ENCODE measurements at regions not wholly inside any gene's neighbourhood (a gene's known extent, or its start where the extent isn't known, plus 50 kb on each side); places are given as distances from the start of the nearest gene placed in this dataset.

DNA sequence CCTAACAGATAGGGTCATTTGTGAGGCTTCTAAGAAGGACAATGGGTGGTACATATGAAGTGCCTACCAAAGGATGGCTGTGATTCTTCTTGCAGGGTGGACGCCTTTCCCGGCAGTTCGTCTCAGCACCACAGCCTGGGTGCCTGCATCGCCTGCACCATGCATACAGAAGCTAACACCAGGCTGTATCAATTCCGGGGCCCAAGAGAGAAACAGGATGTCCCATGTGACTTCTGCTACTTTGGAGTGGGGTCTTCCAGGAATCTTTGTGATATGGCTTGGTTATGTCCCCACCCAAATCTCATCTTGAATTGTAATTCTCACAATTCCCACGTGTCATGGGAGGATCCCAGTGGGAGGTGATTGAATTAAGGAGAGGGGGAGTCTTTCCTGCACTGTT is 251.6 kb upstream of the TNRC6C start:
- peaks cover 26% of the 10 kb centered on the region for H3K27me3 Mint-ChIP-seq
- TF ChIP-seq, protein P1, sequence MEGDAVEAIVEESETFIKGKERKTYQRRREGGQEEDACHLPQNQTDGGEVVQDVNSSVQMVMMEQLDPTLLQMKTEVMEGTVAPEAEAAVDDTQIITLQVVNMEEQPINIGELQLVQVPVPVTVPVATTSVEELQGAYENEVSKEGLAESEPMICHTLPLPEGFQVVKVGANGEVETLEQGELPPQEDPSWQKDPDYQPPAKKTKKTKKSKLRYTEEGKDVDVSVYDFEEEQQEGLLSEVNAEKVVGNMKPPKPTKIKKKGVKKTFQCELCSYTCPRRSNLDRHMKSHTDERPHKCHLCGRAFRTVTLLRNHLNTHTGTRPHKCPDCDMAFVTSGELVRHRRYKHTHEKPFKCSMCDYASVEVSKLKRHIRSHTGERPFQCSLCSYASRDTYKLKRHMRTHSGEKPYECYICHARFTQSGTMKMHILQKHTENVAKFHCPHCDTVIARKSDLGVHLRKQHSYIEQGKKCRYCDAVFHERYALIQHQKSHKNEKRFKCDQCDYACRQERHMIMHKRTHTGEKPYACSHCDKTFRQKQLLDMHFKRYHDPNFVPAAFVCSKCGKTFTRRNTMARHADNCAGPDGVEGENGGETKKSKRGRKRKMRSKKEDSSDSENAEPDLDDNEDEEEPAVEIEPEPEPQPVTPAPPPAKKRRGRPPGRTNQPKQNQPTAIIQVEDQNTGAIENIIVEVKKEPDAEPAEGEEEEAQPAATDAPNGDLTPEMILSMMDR (conservative IDR thresholded peaks at IDR 0.05): no peak
- H3K4me1 Mint-ChIP-seq (ENCODE audit: unreplicated experiment): no peaks in the 10 kb centered on the region
- peak; percentile 51 for DNase-seq (ENCODE audit: extremely low spot score, unreplicated experiment)
- H3K27ac Mint-ChIP-seq: no peak overlapping the region
- H3K36me3 Mint-ChIP-seq: no peaks in the 10 kb centered on the region
- peaks cover 11% of the 10 kb centered on the region for H3K9me3 Mint-ChIP-seq
- H3K4me3 Mint-ChIP-seq: no peak overlapping the region

DNA sequence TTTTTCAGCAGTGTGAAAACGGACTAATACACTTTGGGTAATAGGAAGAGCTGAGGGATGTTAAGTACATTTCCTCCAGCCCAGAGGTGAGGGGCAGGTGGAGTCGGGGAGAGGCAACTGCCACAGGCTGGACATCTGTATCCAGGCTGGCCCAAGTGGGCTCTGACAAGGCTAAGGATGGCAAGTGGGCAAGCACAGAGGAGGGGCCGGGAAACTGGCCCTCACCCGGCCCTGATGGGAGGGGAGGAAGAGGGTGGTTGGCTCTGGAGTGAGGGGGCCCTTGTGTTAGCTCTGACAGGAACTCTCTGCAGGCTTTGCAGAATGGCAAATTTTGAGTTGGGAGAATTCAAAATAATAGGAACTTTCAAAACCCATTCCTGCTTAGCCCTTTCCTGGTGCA is 251.0 kb upstream of the TNRC6C start:
- H3K4me3 Mint-ChIP-seq: no peak overlapping the region
- peak; percentile 42 for DNase-seq (ENCODE audit: extremely low spot score, unreplicated experiment)
- no peaks in the 10 kb centered on the region for H3K36me3 Mint-ChIP-seq
- peaks cover 8% of the 10 kb centered on the region for H3K9me3 Mint-ChIP-seq
- H3K27ac Mint-ChIP-seq: no peak overlapping the region
- no peaks in the 10 kb centered on the region for H3K4me1 Mint-ChIP-seq (ENCODE audit: unreplicated experiment)
- TF ChIP-seq, protein P1 (conservative IDR thresholded peaks at IDR 0.05): no peak
- peaks cover 20% of the 10 kb centered on the region for H3K27me3 Mint-ChIP-seq

DNA sequence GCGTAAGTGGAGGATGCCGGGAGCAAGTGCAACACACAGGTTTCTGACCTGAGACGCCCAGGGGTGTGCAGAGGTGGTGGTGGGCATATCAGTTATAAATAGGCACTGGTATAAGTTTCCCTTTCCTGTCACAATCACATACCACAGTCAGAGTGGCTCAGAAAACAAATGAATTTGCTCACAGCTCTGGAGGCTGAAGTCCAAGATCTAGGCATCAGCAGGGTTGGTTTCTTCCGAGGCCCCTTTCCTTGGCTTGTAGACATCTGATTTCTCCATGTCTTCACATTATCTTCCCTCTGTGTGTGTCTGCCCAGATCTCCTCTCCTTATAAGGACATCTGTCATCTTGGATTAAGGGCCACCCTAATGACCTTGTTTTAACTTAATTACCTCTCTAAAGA is 250.5 kb upstream of the TNRC6C start:
- Mint-ChIP-seq H3K4me1 (ENCODE audit: unreplicated experiment) (no peaks in the 10 kb centered on the region), H3K27ac (no peak overlapping the region), H3K4me3 (no peak overlapping the region), H3K9me3 (peaks cover 5% of the 10 kb centered on the region), H3K36me3 (no peaks in the 10 kb centered on the region), H3K27me3 (peaks cover 19% of the 10 kb centered on the region)
- DNase-seq (ENCODE audit: extremely low spot score, unreplicated experiment): no peak
- TF ChIP-seq, protein P1 (conservative IDR thresholded peaks at IDR 0.05): no peak

DNA sequence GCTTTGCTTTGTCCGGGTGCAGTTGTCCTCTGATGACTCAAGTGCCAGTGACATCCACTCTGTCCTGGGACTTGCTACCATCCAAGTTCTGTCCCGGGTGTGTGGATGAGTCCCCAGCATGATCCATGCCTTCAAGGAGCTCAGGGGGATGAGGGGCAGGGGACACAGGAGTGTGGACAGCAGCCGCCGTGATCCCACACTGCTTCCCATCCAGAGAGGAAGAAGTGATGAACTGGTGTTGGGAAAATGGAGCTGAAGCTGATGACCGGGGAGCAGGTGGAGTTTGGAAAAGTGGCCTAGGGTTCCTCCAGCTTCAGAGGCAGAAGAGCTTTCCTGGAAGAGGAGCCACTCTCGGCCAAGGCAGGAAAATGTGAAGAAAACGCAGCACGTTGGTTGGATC is 249.6 kb upstream of the TNRC6C start:
- no peak overlapping the region for H3K27ac Mint-ChIP-seq
- peaks cover 21% of the 10 kb centered on the region for H3K27me3 Mint-ChIP-seq
- TF ChIP-seq, protein P1 (conservative IDR thresholded peaks at IDR 0.05): no peak
- no peaks in the 10 kb centered on the region for H3K9me3 Mint-ChIP-seq
- H3K4me1 Mint-ChIP-seq (ENCODE audit: unreplicated experiment): no peaks in the 10 kb centered on the region
- no peaks in the 10 kb centered on the region for H3K36me3 Mint-ChIP-seq
- DNase-seq (ENCODE audit: extremely low spot score, unreplicated experiment): peak; percentile 62
- H3K4me3 Mint-ChIP-seq: no peak overlapping the region

DNA sequence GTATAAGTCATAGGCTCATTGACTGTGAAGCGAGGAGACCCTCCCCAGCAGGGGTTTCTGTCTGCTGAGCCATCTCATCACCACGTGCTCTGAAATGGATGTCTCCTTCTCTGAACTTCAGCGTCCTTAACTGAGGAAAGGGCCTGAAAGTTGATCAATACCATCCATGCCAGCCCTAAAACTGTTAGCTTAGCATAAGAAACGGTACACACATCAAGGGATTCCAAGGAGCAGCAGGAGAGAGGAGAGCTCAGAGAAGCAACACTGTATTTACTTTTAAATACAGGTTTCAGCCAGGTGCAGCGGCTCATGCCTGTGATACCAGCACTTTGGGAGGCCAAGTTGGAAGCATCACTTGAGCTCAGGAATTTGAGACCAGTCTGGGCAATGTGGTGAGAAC is 248.9 kb upstream of the TNRC6C start:
- Mint-ChIP-seq H3K27ac (no peak overlapping the region), H3K27me3 (peaks cover 21% of the 10 kb centered on the region), H3K4me1 (ENCODE audit: unreplicated experiment) (no peaks in the 10 kb centered on the region), H3K4me3 (no peak overlapping the region), H3K9me3 (no peaks in the 10 kb centered on the region), H3K36me3 (no peaks in the 10 kb centered on the region)
- TF ChIP-seq, protein P1 (conservative IDR thresholded peaks at IDR 0.05): no peak
- DNase-seq (ENCODE audit: extremely low spot score, unreplicated experiment): peak; percentile 34

DNA sequence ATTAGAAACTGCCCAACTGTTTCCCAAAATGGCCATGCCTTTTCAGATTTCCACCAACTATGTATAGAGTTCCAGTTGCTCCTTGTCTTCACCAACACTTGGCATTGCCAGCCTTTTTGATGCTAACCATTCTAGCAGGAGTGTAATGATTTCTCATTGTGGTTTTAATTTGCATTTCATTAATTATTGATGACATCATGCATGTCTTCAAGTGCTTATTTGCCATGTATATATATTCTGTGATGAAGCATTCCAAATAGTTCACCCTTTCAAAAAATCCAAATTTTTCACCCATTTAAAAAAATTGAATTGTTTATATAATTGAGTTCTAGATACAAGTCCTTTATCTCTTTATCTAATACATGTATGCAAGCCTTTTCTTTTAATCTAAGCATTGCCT is 245.9 kb upstream of the TNRC6C start:
- DNase-seq (ENCODE audit: extremely low spot score, unreplicated experiment): no peak
- Mint-ChIP-seq H3K27me3 (peaks cover 24% of the 10 kb centered on the region), H3K9me3 (peaks cover 6% of the 10 kb centered on the region), H3K4me1 (ENCODE audit: unreplicated experiment) (no peaks in the 10 kb centered on the region), H3K4me3 (no peak overlapping the region), H3K36me3 (no peaks in the 10 kb centered on the region), H3K27ac (no peak overlapping the region)
- TF ChIP-seq, protein P1 (conservative IDR thresholded peaks at IDR 0.05): no peak
